GM23338 (cell line): ENCODE measurements at regions not wholly inside any gene's neighbourhood (a gene's known extent, or its start where the extent isn't known, plus 50 kb on each side); places are given as distances from the start of the nearest gene placed in this dataset.

Source experiments
- ATAC-seq: fragments of 200-7000 bp; cut with Tn5 transposase; 3 replicates; pipeline ENCODE4 v1.9.1; 2020
- DNase-seq: peaks from one replicate; pipeline ENCODE4 v3.0.0-alpha.2; 2015; ENCODE audit warnings: low spot score
- H2AFZ ChIP-seq: fragments of 200-600 bp; sonication (generic); 2 replicates; pipeline ENCODE4 v1.8.0; 2016; ENCODE audit warnings: antibody characterized with exemption, mild to moderate bottlenecking, moderate library complexity
- H3F3A ChIP-seq: fragments of 200-600 bp; sonication (generic); replicated peaks from 2 replicates; pipeline ENCODE4 v1.8.0; 2017; ENCODE audit warnings: antibody characterized with exemption, mixed run types, low read depth
- H3K27ac ChIP-seq: fragments of 200-600 bp; sonication (generic); 2 replicates; pipeline ENCODE4 v1.6.1; 2016; ENCODE audit warnings: low read depth
- H3K27me3 ChIP-seq: fragments of 200-600 bp; sonication (generic); 2 replicates; pipeline ENCODE4 v1.8.0; 2016; ENCODE audit warnings: mild to moderate bottlenecking, mixed run types, moderate library complexity; ENCODE audit not compliant: insufficient read depth
- H3K36me3 ChIP-seq: fragments of 200-600 bp; sonication (generic); 2 replicates; pipeline ENCODE4 v1.8.0; 2016; ENCODE audit warnings: mild to moderate bottlenecking; ENCODE audit not compliant: insufficient read depth
- H3K4me1 ChIP-seq: fragments of 200-600 bp; sonication (generic); 2 replicates; pipeline ENCODE4 v1.8.0; 2016; ENCODE audit warnings: mild to moderate bottlenecking, moderate library complexity; ENCODE audit not compliant: insufficient read depth
- H3K4me2 ChIP-seq: fragments of 200-600 bp; sonication (generic); 2 replicates; pipeline ENCODE4 v1.7.1; 2017; ENCODE audit warnings: mixed run types
- H3K4me3 ChIP-seq: fragments of 200-600 bp; sonication (generic); 2 replicates; pipeline ENCODE4 v1.6.1; 2016; ENCODE audit warnings: mixed run types
- H3K79me2 ChIP-seq: fragments of 200-600 bp; sonication (generic); replicated peaks from 2 replicates; pipeline ENCODE4 v1.8.0; 2017; ENCODE audit warnings: mild to moderate bottlenecking; ENCODE audit not compliant: insufficient read depth
- H3K9me2 ChIP-seq: fragments of 200-600 bp; sonication (generic); 2 replicates; pipeline ENCODE4 v1.8.0; 2017; ENCODE audit not compliant: insufficient read depth
- H4K20me1 ChIP-seq: fragments of 200-600 bp; sonication (generic); replicated peaks from 2 replicates; pipeline ENCODE4 v1.8.0; 2017; ENCODE audit warnings: mild to moderate bottlenecking; ENCODE audit not compliant: insufficient read depth
- H3K27ac Mint-ChIP-seq: 2 replicates; pipeline ENCODE4 v1.8.0; 2020; ENCODE audit warnings: inconsistent platforms, mild to moderate bottlenecking, moderate library complexity, mixed read lengths
- H3K27me3 Mint-ChIP-seq: 3 replicates; pipeline ENCODE4 v1.8.0; 2022; ENCODE audit warnings: low read depth, mild to moderate bottlenecking, moderate library complexity, mixed read lengths, inconsistent platforms; ENCODE audit not compliant: insufficient read depth, poor library complexity
- H3K36me3 Mint-ChIP-seq: 3 replicates; pipeline ENCODE4 v1.8.0; 2021; ENCODE audit warnings: low read depth, mild to moderate bottlenecking, inconsistent platforms, moderate library complexity, mixed read lengths
- H3K4me1 Mint-ChIP-seq: 3 replicates; pipeline ENCODE4 v1.8.0; 2020; ENCODE audit warnings: mild to moderate bottlenecking, inconsistent platforms, mixed read lengths
- H3K4me3 Mint-ChIP-seq: 3 replicates; pipeline ENCODE4 v1.8.0; 2021; ENCODE audit warnings: moderate library complexity, mild to moderate bottlenecking, inconsistent platforms, mixed read lengths
- H3K9me3 Mint-ChIP-seq: 3 replicates; pipeline ENCODE4 v1.8.0; 2020; ENCODE audit warnings: moderate library complexity, mild to moderate bottlenecking, inconsistent platforms, mixed read lengths
- ETS1 ChIP-seq: IDR thresholded peaks from 2 replicates; pipeline ENCODE4 v1.6.1; 2016; ENCODE audit warnings: antibody characterized with exemption
- EZH2 ChIP-seq: fragments of 200-600 bp; sonication (generic); IDR thresholded peaks from one replicate; pipeline ENCODE4 v1.8.0; 2017; ENCODE audit warnings: antibody characterized with exemption, mild to moderate bottlenecking, low read depth; ENCODE audit not compliant: unreplicated experiment
- ZNF462 ChIP-seq: fragments of 250-450 bp; sonication (Bioruptor Pico); IDR thresholded peaks from 2 replicates; pipeline ENCODE4 v1.5.0; 2020; ENCODE audit warnings: mild to moderate bottlenecking, moderate library complexity

GRCh38 chr2:128594953-128595677 is 276.4 kb upstream of the HS6ST1 start:
- H3K4me1 Mint-ChIP-seq: peaks cover 9% of the 10 kb centered on the region; the same call in 2 of the 3 replicates
- Histone ChIP-seq H3K79me2 (no peaks in the 10 kb centered on the region), H3K9me2 (peaks cover 7% of the 10 kb centered on the region; the same call in 1 of the 2 replicates), H3K27me3 (no peaks in the 10 kb centered on the region), H3K27ac (no peak overlapping the region), H3K4me3 (no peak overlapping the region), H3K4me1 (no peaks in the 10 kb centered on the region), H3K36me3 (no peaks in the 10 kb centered on the region), H2AFZ (no peak overlapping the region), H4K20me1 (no peaks in the 10 kb centered on the region), H3F3A (no peaks in the 10 kb centered on the region), H3K4me2 (no peak overlapping the region)
- ATAC-seq (no peak), DNase-seq (no peak)
- no peak overlapping the region for H3K4me3 Mint-ChIP-seq
- TF ChIP-seq ETS1 (no peak), ZNF462 (CRISPR knock-in tag) (no peak), EZH2 (no peak)
- no peaks in the 10 kb centered on the region for H3K27me3 Mint-ChIP-seq
- no peaks in the 10 kb centered on the region for H3K9me3 Mint-ChIP-seq
- H3K27ac Mint-ChIP-seq: no peak overlapping the region
- H3K36me3 Mint-ChIP-seq: no peaks in the 10 kb centered on the region
